ENCODE measurements at regions not wholly inside any gene's neighbourhood (a gene's known extent, or its start where the extent isn't known, plus 50 kb on each side); places are given as distances from the start of the nearest gene placed in this dataset.

GRCh38 chr4:127188847-127189246 lies 443.9 kb upstream of the INTU start:
- TF ChIP-seq CTCF (IDR thresholded peaks at IDR 0.05; ENCODE audit: low read depth, low read length, missing control alignments) = peak; percentile 42
- Histone ChIP-seq H3K27me3 (replicated peaks) (no peaks in the 10 kb centered on the region), H3K4me3 (ENCODE audit: low read depth, low read length) (no peak overlapping the region), H3K27ac (no peak overlapping the region), H3K36me3 (replicated peaks) (no peaks in the 10 kb centered on the region)
- no peak for DNase-seq
- in situ Hi-C loops (cut with HindIII; ENCODE audit: low pct_ligation_motif_present, low sequenced_read_pairs) = no loop called here

- no peak for TF ChIP-seq CTCF (IDR thresholded peaks at IDR 0.05; ENCODE audit: low read depth, low read length, missing control alignments)
- no peaks in the 10 kb centered on the region for H3K36me3 ChIP-seq (replicated peaks)
- no peaks in the 10 kb centered on the region for H3K27me3 ChIP-seq (replicated peaks)
- in situ Hi-C loops (cut with HindIII; ENCODE audit: low pct_ligation_motif_present, low sequenced_read_pairs) = no loop called here
- H3K27ac ChIP-seq = no peak overlapping the region
- DNase-seq = no peak
- no peak overlapping the region for H3K4me3 ChIP-seq (ENCODE audit: low read depth, low read length)
These were observed 438.5 kb upstream of the INTU start for GRCh38 chr4:127194281-127194680.

- DNase-seq = no peak
- no peak overlapping the region for H3K4me3 ChIP-seq (ENCODE audit: low read depth, low read length)
- no peaks in the 10 kb centered on the region for H3K27me3 ChIP-seq (replicated peaks)
- H3K36me3 ChIP-seq (replicated peaks) = no peaks in the 10 kb centered on the region
- in situ Hi-C loops (cut with HindIII; ENCODE audit: low pct_ligation_motif_present, low sequenced_read_pairs) = no loop called here
- H3K27ac ChIP-seq = no peak overlapping the region
- no peak for TF ChIP-seq CTCF (IDR thresholded peaks at IDR 0.05; ENCODE audit: low read depth, low read length, missing control alignments)
These were observed 436.0 kb upstream of the INTU start for GRCh38 chr4:127196655-127197352.

- DNase-seq = peak; percentile 64
- H3K36me3 ChIP-seq (replicated peaks) = no peaks in the 10 kb centered on the region
- no peak overlapping the region for H3K4me3 ChIP-seq (ENCODE audit: low read depth, low read length)
- in situ Hi-C loops (cut with HindIII; ENCODE audit: low pct_ligation_motif_present, low sequenced_read_pairs) = no loop called here
- H3K27ac ChIP-seq = no peak overlapping the region
- no peaks in the 10 kb centered on the region for H3K27me3 ChIP-seq (replicated peaks)
- TF ChIP-seq CTCF (IDR thresholded peaks at IDR 0.05; ENCODE audit: low read depth, low read length, missing control alignments) = no peak
These were observed 429.1 kb upstream of the INTU start for GRCh38 chr4:127203562-127204200.

- no peak for DNase-seq
- Histone ChIP-seq H3K4me3 (ENCODE audit: low read depth, low read length) (no peak overlapping the region), H3K36me3 (replicated peaks) (no peaks in the 10 kb centered on the region), H3K27ac (no peak overlapping the region), H3K27me3 (replicated peaks) (no peaks in the 10 kb centered on the region)
- TF ChIP-seq CTCF (IDR thresholded peaks at IDR 0.05; ENCODE audit: low read depth, low read length, missing control alignments) = no peak
- in situ Hi-C loops (cut with HindIII; ENCODE audit: low pct_ligation_motif_present, low sequenced_read_pairs) = no loop called here
These were observed 428.4 kb upstream of the INTU start for GRCh38 chr4:127204322-127204721.
